Tibial nerve (tissue), 4 donors: ENCODE measurements at regions not wholly inside any gene's neighbourhood (a gene's known extent, or its start where the extent isn't known, plus 50 kb on each side); places are given as distances from the start of the nearest gene placed in this dataset.

Source experiments
- EP300 ChIP-seq, 2 donors: sonication (generic); formaldehyde crosslinking; IDR thresholded peaks; one replicate each; pipeline ENCODE4 v1.6.1; 2017; ENCODE audit warnings: antibody characterized with exemption in 2 of 2, mild to moderate bottlenecking in 1 of 2
- POLR2A ChIP-seq, 2 donors: fragments of 450-650 bp; IDR thresholded peaks; one replicate each; pipeline ENCODE4 v1.6.1; 2017; ENCODE audit warnings: antibody characterized with exemption in 2 of 2, mild to moderate bottlenecking in 2 of 2, moderate library complexity in 2 of 2
- TF ChIP-seq, protein P1 (sequence below), 5 experiments: fragments of 200-600 bp in 3 of 5; fragments of 450-650 bp in 2 of 5; sonication (generic) in 3 of 5; IDR thresholded peaks; one replicate each; pipeline ENCODE4 v1.5.1; 2016 to 2019; ENCODE audit warnings: antibody characterized with exemption in 5 of 5, mild to moderate bottlenecking in 3 of 5, moderate library complexity in 2 of 5

DNA sequence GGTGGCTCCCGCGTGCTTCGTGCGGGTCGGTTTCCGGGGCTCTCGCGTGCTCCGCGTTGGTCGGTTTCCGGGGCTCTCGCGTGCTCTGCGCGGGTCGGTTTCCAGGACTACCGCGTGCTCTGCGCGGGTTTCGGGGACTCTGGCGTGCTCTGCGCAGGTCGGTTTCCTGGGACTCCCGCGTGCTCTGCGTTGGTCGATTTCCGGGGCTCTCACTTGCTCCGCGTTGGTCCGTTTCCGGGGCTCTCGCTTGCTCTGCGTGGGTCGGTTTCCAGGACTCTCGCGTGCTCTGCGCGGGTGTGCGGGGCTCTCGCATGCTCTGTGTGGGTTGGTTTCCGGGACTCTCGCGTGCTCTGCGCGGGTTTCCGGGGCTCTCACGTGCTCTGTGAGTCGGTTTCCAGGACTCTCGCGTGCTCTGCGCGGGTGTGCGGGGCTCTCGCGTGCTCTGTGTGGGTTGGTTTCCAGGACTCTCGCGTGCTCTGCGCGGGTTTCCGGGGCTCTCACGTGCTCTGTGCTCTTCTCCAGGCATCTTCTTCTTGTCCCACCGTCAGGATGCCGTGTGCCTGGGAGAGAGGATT is 109.9 kb upstream of the LRPAP1 start:
- no peak for TF ChIP-seq EP300 (IDR thresholded peaks at IDR 0.05)
- TF ChIP-seq, protein P1, sequence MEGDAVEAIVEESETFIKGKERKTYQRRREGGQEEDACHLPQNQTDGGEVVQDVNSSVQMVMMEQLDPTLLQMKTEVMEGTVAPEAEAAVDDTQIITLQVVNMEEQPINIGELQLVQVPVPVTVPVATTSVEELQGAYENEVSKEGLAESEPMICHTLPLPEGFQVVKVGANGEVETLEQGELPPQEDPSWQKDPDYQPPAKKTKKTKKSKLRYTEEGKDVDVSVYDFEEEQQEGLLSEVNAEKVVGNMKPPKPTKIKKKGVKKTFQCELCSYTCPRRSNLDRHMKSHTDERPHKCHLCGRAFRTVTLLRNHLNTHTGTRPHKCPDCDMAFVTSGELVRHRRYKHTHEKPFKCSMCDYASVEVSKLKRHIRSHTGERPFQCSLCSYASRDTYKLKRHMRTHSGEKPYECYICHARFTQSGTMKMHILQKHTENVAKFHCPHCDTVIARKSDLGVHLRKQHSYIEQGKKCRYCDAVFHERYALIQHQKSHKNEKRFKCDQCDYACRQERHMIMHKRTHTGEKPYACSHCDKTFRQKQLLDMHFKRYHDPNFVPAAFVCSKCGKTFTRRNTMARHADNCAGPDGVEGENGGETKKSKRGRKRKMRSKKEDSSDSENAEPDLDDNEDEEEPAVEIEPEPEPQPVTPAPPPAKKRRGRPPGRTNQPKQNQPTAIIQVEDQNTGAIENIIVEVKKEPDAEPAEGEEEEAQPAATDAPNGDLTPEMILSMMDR (IDR thresholded peaks at IDR 0.05), result no peak
- TF ChIP-seq POLR2A (IDR thresholded peaks at IDR 0.05), result no peak
